Endothelial cell of umbilical vein (primary cell): ENCODE measurements at regions not wholly inside any gene's neighbourhood (a gene's known extent, or its start where the extent isn't known, plus 50 kb on each side); places are given as distances from the start of the nearest gene placed in this dataset.

Experiments used
- BruUV-seq: library from RNA; stranded (reverse); fragments of 400-500 nt; replicated peaks from 2 replicates; lab custom pipeline; 2021; lab: Mats Ljungman, UMichigan
- CTCF ChIA-PET: fragments of 300-600, 350-600 bp; sonication (Branson Sonifier 250); formaldehyde crosslinking; loops from one replicate; lab custom pipeline; 2021; ENCODE audit warnings: antibody characterized with exemption, inconsistent platforms; lab: Charles Lee
- POLR2A ChIA-PET: fragments of 300-600, 350-600 bp; sonication (Branson Sonifier 250); formaldehyde crosslinking; loops from one replicate; lab custom pipeline; 2021; ENCODE audit warnings: antibody characterized with exemption, inconsistent platforms; lab: Charles Lee
- DNase-seq: peaks from one replicate; pipeline ENCODE4 v3.0.0-alpha.2; 2011; ENCODE audit warnings: low read depth, low spot score
- FAIRE-seq: peaks from 2 replicates; lab custom pipeline; 2011; peaks lifted over from hg19 to GRCh38; lab: Jason Lieb, UNC
- H2AFZ ChIP-seq: 2 replicates; pipeline ENCODE4 v1.6.0; 2012; ENCODE audit warnings: low read depth, low read length, control low read depth, inconsistent platforms
- H3K27ac ChIP-seq: 2 replicates; pipeline ENCODE4 v1.5.1; 2011; ENCODE audit warnings: low read depth, mild to moderate bottlenecking, control low read depth, low read length, moderate library complexity; ENCODE audit not compliant: insufficient read depth
- H3K27me3 ChIP-seq, 2 experiments: 2 replicates each; pipeline versions ENCODE4 v1.6.0 to v1.6.1; 2011; ENCODE audit warnings: low read length in 2 of 2, mixed read lengths in 1 of 2; ENCODE audit not compliant: control insufficient read depth in 2 of 2, insufficient read depth in 2 of 2
- H3K36me3 ChIP-seq, 2 experiments: 2 replicates in 1 of 2; 3 replicates in 1 of 2; pipeline ENCODE4 v1.5.1; 2011; ENCODE audit warnings: low read length in 2 of 2, mild to moderate bottlenecking in 1 of 2, moderate library complexity in 1 of 2; ENCODE audit not compliant: control insufficient read depth in 2 of 2, insufficient read depth in 2 of 2; ENCODE audit errors: extremely low read depth in 1 of 2
- H3K4me1 ChIP-seq: 3 replicates; pipeline ENCODE4 v1.5.1; 2011; ENCODE audit warnings: mild to moderate bottlenecking, low read length; ENCODE audit not compliant: control insufficient read depth, insufficient read depth; ENCODE audit errors: extremely low read depth
- H3K4me2 ChIP-seq: 2 replicates; pipeline ENCODE4 v1.6.1; 2011; ENCODE audit warnings: low read length, control low read depth, mixed read lengths; ENCODE audit not compliant: insufficient read depth
- H3K4me3 ChIP-seq, 3 experiments: fragments of 200-600 bp in 1 of 3; sonication (generic), shearing (Covaris generic) in 1 of 3; replicated peaks in 1 of 3; 2 replicates each; pipeline ENCODE4 v1.5.1; 2011 to 2016; ENCODE audit warnings: control low read depth in 3 of 3, low read length in 3 of 3, mild to moderate bottlenecking in 2 of 3, inconsistent platforms in 1 of 3, low read depth in 1 of 3, moderate library complexity in 1 of 3; ENCODE audit not compliant: insufficient read depth in 1 of 3
- H3K79me2 ChIP-seq: 2 replicates; pipeline ENCODE4 v1.6.0; 2012; ENCODE audit warnings: low read length, inconsistent platforms; ENCODE audit not compliant: control insufficient read depth, insufficient read depth
- H3K9ac ChIP-seq: replicated peaks from 2 replicates; pipeline ENCODE3; 2011; ENCODE audit warnings: low read length, control low read depth; ENCODE audit not compliant: insufficient read depth; ENCODE audit errors: extremely low read depth
- H3K9me1 ChIP-seq: replicated peaks from 3 replicates; pipeline ENCODE4 v1.6.0; 2011; ENCODE audit warnings: mild to moderate bottlenecking, low read length; ENCODE audit not compliant: control insufficient read depth, insufficient read depth; ENCODE audit errors: extremely low read depth
- H3K9me3 ChIP-seq: replicated peaks from 2 replicates; pipeline ENCODE4 v1.5.1; 2012; ENCODE audit warnings: low read length, inconsistent platforms; ENCODE audit not compliant: control insufficient read depth, insufficient read depth
- H4K20me1 ChIP-seq: replicated peaks from 2 replicates; pipeline ENCODE3; 2011; ENCODE audit warnings: mild to moderate bottlenecking, low read length; ENCODE audit not compliant: control insufficient read depth, insufficient read depth; ENCODE audit errors: extremely low read depth
- EZH2 ChIP-seq: IDR thresholded peaks from 2 replicates; pipeline ENCODE4 v1.6.1; 2012; ENCODE audit warnings: borderline replicate concordance, low read depth, mild to moderate bottlenecking, moderate library complexity, low read length, inconsistent platforms; ENCODE audit not compliant: severe bottlenecking
- FOS ChIP-seq: IDR thresholded peaks from 2 replicates; pipeline ENCODE4 v1.6.1; 2011; ENCODE audit warnings: mild to moderate bottlenecking, low read length, moderate library complexity, borderline replicate concordance; ENCODE audit not compliant: insufficient read depth
- GATA2 ChIP-seq: IDR thresholded peaks from 2 replicates; pipeline ENCODE4 v1.7.0; 2011; ENCODE audit warnings: low read depth, mild to moderate bottlenecking, moderate library complexity, mixed read lengths, low read length; ENCODE audit not compliant: insufficient read length, insufficient read depth
- JUN ChIP-seq: IDR thresholded peaks from 2 replicates; pipeline ENCODE4 v1.6.1; 2011; ENCODE audit warnings: borderline replicate concordance, low read depth; ENCODE audit not compliant: insufficient read length, insufficient read depth
- MYC ChIP-seq: IDR thresholded peaks from one replicate; pipeline ENCODE4 v1.6.1; 2011; ENCODE audit warnings: mild to moderate bottlenecking, low read depth, low read length
- POLR2A ChIP-seq: IDR thresholded peaks from 2 replicates; pipeline ENCODE4 v1.6.1; 2012; ENCODE audit warnings: low read depth, mild to moderate bottlenecking, control low read depth, low read length
- POLR2AphosphoS5 ChIP-seq: IDR thresholded peaks from 2 replicates; pipeline ENCODE4 v1.6.1; 2012; ENCODE audit warnings: low read depth, mild to moderate bottlenecking, control low read depth, low read length, moderate library complexity; ENCODE audit not compliant: insufficient read depth
- dilution Hi-C: fragments of 300-500 bp; cut with MboI; formaldehyde crosslinking; loops from one replicate; pipeline ENCODE4 v1.15.0; 2019; ENCODE audit warnings: low sequenced_read_pairs; ENCODE audit not compliant: extremely low pct_ligation_motif_present
- intact Hi-C: fragments of 100-400 bp; cut with micrococcal nuclease; formaldehyde crosslinking; loops from one replicate; pipeline ENCODE4 v1.10.0; 2022
- TF ChIP-seq, protein P1 (sequence below), 2 donors: IDR thresholded peaks; 1 replicate in 1 of 2; 2 replicates in 1 of 2; pipeline ENCODE4 v1.5.1; 2011; ENCODE audit warnings: low read length in 2 of 2, mild to moderate bottlenecking in 2 of 2, moderate library complexity in 2 of 2, control low read depth in 1 of 2, inconsistent platforms in 1 of 2, low read depth in 1 of 2; ENCODE audit not compliant: insufficient read depth in 1 of 2; ENCODE audit errors: extremely low read depth in 1 of 2
- TF ChIP-seq, protein P2 (sequence below): IDR thresholded peaks from 2 replicates; pipeline ENCODE4 v1.6.1; 2011; ENCODE audit not compliant: insufficient read depth, insufficient read length

DNA sequence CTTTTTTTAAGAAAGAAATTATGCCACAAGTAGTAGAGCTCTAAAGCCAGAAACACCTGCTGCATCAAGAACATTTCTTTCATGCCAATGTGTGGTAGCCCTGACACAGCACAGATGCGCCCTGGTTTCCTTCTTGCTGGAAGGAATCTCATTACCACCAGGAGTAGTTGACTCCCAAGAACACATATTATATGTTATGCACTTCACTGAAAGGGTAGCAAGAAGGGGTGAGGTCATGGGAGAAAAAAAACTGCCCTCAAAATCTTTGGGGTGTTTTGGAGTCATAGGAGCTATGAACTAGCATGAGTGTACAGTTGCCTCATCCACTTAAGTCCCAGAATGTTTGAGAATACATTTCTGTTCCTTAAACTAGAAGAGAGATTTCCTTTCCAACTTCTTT is 185.8 kb upstream of the C1QTNF7 start:
- H4K20me1 ChIP-seq: no peaks in the 10 kb centered on the region
- no peaks in the 10 kb centered on the region for H3K4me1 ChIP-seq
- no peak overlapping the region for H3K4me2 ChIP-seq
- no peak for DNase-seq
- intact Hi-C loops (no loop called here), dilution Hi-C loops (no loop called here)
- H3K27ac ChIP-seq: no peak overlapping the region
- H3K27me3 ChIP-seq: no peaks in the 10 kb centered on the region
- no peak for TF ChIP-seq POLR2AphosphoS5
- TF ChIP-seq, protein P1, sequence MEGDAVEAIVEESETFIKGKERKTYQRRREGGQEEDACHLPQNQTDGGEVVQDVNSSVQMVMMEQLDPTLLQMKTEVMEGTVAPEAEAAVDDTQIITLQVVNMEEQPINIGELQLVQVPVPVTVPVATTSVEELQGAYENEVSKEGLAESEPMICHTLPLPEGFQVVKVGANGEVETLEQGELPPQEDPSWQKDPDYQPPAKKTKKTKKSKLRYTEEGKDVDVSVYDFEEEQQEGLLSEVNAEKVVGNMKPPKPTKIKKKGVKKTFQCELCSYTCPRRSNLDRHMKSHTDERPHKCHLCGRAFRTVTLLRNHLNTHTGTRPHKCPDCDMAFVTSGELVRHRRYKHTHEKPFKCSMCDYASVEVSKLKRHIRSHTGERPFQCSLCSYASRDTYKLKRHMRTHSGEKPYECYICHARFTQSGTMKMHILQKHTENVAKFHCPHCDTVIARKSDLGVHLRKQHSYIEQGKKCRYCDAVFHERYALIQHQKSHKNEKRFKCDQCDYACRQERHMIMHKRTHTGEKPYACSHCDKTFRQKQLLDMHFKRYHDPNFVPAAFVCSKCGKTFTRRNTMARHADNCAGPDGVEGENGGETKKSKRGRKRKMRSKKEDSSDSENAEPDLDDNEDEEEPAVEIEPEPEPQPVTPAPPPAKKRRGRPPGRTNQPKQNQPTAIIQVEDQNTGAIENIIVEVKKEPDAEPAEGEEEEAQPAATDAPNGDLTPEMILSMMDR (IDR thresholded peaks at IDR 0.05; ENCODE audit: extremely low read depth in 1 of 2, insufficient read depth in 1 of 2, low read depth in 1 of 2, low read length in 2 of 2): no peak
- TF ChIP-seq JUN: no peak
- TF ChIP-seq, protein P2, sequence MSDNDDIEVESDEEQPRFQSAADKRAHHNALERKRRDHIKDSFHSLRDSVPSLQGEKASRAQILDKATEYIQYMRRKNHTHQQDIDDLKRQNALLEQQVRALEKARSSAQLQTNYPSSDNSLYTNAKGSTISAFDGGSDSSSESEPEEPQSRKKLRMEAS: no peak
- TF ChIP-seq MYC: no peak
- no peak for TF ChIP-seq POLR2A
- ChIA-PET CTCF (no interaction called here), POLR2A (no interaction called here)
- H3K9me3 ChIP-seq: no peaks in the 10 kb centered on the region
- no peaks in the 10 kb centered on the region for H3K9me1 ChIP-seq
- no peak overlapping the region for H3K9ac ChIP-seq
- no TSS peak for BruUV-seq
- no peak overlapping the region for H3K4me3 ChIP-seq
- no peaks in the 10 kb centered on the region for H3K36me3 ChIP-seq
- no peak for FAIRE-seq
- no peak overlapping the region for H2AFZ ChIP-seq
- no peaks in the 10 kb centered on the region for H3K79me2 ChIP-seq

DNA sequence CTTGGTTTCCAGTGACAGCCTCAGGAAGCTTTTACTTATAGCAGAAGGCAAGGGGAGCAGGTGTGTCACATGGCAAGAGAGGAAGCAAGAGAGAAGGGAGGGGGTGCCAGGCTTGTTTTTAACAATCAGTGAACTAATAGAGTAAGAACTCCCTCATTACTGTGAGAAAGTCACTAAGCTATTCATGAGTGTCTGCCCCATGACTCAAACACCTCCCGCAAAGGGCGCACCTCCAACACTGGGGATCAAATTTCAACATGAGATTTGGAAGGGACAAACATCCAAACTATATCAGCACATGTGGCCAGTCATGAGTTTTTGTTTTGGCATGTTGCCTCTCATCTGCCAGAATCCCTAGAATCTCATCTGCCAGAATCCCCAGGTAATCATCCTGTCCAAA is 183.5 kb upstream of the C1QTNF7 start:
- ChIA-PET CTCF (no interaction called here), POLR2A (no interaction called here)
- Histone ChIP-seq H3K4me2 (no peak overlapping the region), H4K20me1 (no peaks in the 10 kb centered on the region), H3K79me2 (no peaks in the 10 kb centered on the region), H3K9me3 (no peaks in the 10 kb centered on the region), H2AFZ (no peak overlapping the region), H3K9ac (no peak overlapping the region), H3K27me3 (no peaks in the 10 kb centered on the region), H3K4me3 (no peak overlapping the region), H3K4me1 (no peaks in the 10 kb centered on the region), H3K36me3 (no peaks in the 10 kb centered on the region), H3K27ac (no peak overlapping the region), H3K9me1 (no peaks in the 10 kb centered on the region)
- no peak for DNase-seq
- TF ChIP-seq FOS (no peak), MYC (no peak), EZH2 (no peak), POLR2AphosphoS5 (no peak), POLR2A (no peak), JUN (no peak), GATA2 (no peak)
- TF ChIP-seq, protein P1 (IDR thresholded peaks at IDR 0.05; ENCODE audit: extremely low read depth in 1 of 2, insufficient read depth in 1 of 2, low read depth in 1 of 2, low read length in 2 of 2): no peak
- TF ChIP-seq, protein P2: no peak
- no peak for FAIRE-seq
- no TSS peak for BruUV-seq
- intact Hi-C loops: no loop called here
- dilution Hi-C loops: no loop called here
